Activated B cell treated with CpG ODN at 0.5 μM for 24 hours (primary cell): ENCODE measurements at regions not wholly inside any gene's neighbourhood (a gene's known extent, or its start where the extent isn't known, plus 50 kb on each side); places are given as distances from the start of the nearest gene placed in this dataset.
"Not testable (repeated sequence)": the region's sequence is repeated elsewhere in the genome, so short reads cannot be mapped to it uniquely, and the experiment has no call there.

ENCODE experiments used
- ATAC-seq: fragments of 200-7000 bp; cut with Tn5 transposase; one replicate; pipeline ENCODE4 v1.10.0; 2021; ENCODE audit warnings: low read depth, mild to moderate bottlenecking, moderate library complexity
- CTCF ChIA-PET: fragments of 350-600 bp; sonication (Branson Sonifier 250); formaldehyde crosslinking; loops from one replicate; lab custom pipeline; 2021; ENCODE audit warnings: antibody characterized with exemption; lab: Charles Lee
- POLR2A ChIA-PET: fragments of 350-600 bp; sonication (Branson Sonifier 250); formaldehyde crosslinking; loops from one replicate; lab custom pipeline; 2021; ENCODE audit warnings: antibody characterized with exemption; lab: Charles Lee
- DNase-seq: peaks from one replicate; pipeline ENCODE4 v3.0.0; 2022
- H3K27ac Mint-ChIP-seq: one replicate; pipeline ENCODE4 v1.8.0; 2020; ENCODE audit warnings: mixed read lengths
- H3K27me3 Mint-ChIP-seq: one replicate; pipeline ENCODE4 v1.8.0; 2021; ENCODE audit warnings: mixed read lengths
- H3K36me3 Mint-ChIP-seq: one replicate; pipeline ENCODE4 v1.8.0; 2021; ENCODE audit warnings: low read depth, mixed read lengths
- H3K4me1 Mint-ChIP-seq: one replicate; pipeline ENCODE4 v1.8.0; 2021; ENCODE audit warnings: mixed read lengths
- H3K4me3 Mint-ChIP-seq: one replicate; pipeline ENCODE4 v1.8.0; 2020; ENCODE audit warnings: mild to moderate bottlenecking, mixed read lengths
- H3K9me3 Mint-ChIP-seq: one replicate; pipeline ENCODE4 v1.8.0; 2020; ENCODE audit warnings: mixed read lengths
- CTCF ChIP-seq: fragments of 200-600 bp; IDR thresholded peaks from one replicate; pipeline ENCODE4 v1.8.0; 2022; ENCODE audit warnings: antibody characterized with exemption, mild to moderate bottlenecking
- intact Hi-C: fragments of 100-400 bp; cut with micrococcal nuclease; formaldehyde crosslinking; loops from one replicate; pipeline ENCODE4 v1.15.1; 2024

- DNase-seq (no peak), ATAC-seq (no peak)
- CTCF ChIA-PET = interaction anchor here (0.7 kb wide), 1 partner anchor 26 kb away, joined by 3 read pairs; no protein-coding TSS in a partner anchor
- TF ChIP-seq CTCF = no peak
- no peak overlapping the region for H3K27ac Mint-ChIP-seq
- H3K4me1 Mint-ChIP-seq = no peaks in the 10 kb centered on the region
- intact Hi-C loops = no loop called here
- H3K27me3 Mint-ChIP-seq = peaks cover 2% of the 10 kb centered on the region
- H3K36me3 Mint-ChIP-seq = peaks cover 4% of the 10 kb centered on the region
- no peak overlapping the region for H3K4me3 Mint-ChIP-seq
- peaks cover 11% of the 10 kb centered on the region for H3K9me3 Mint-ChIP-seq
- POLR2A ChIA-PET = no interaction called here
Measured at GRCh38 chr12:68984796-68985573, 52.0 kb upstream of the CPM start.

GRCh38 chr12:68997526-68997925 is 64.6 kb upstream of the CPM start:
- H3K4me1 Mint-ChIP-seq, POLR2A ChIA-PET, CTCF ChIA-PET, intact Hi-C loops, H3K4me3 Mint-ChIP-seq, DNase-seq, H3K36me3 Mint-ChIP-seq, ATAC-seq, H3K27ac Mint-ChIP-seq, H3K27me3 Mint-ChIP-seq: not testable (repeated sequence)
- H3K9me3 Mint-ChIP-seq = peaks cover 15% of the 10 kb centered on the region

- no peaks in the 10 kb centered on the region for H3K27me3 Mint-ChIP-seq
- no peaks in the 10 kb centered on the region for H3K4me1 Mint-ChIP-seq
- no peak overlapping the region for H3K27ac Mint-ChIP-seq
- peaks cover 15% of the 10 kb centered on the region for H3K9me3 Mint-ChIP-seq
- no peak overlapping the region for H3K4me3 Mint-ChIP-seq
- no peak for TF ChIP-seq CTCF
- H3K36me3 Mint-ChIP-seq = no peaks in the 10 kb centered on the region
- DNase-seq (no peak), ATAC-seq (no peak)
- ChIA-PET CTCF (no interaction called here), POLR2A (no interaction called here)
- intact Hi-C loops = no loop called here
Measured at GRCh38 chr12:68998041-68998440, 65.1 kb upstream of the CPM start.

GRCh38 chr12:69000074-69000473 is 67.1 kb upstream of the CPM start:
- intact Hi-C loops = no loop called here
- Mint-ChIP-seq H3K9me3 (peaks cover 15% of the 10 kb centered on the region), H3K4me1 (no peaks in the 10 kb centered on the region), H3K27ac (no peak overlapping the region), H3K4me3 (no peak overlapping the region), H3K36me3 (no peaks in the 10 kb centered on the region), H3K27me3 (no peaks in the 10 kb centered on the region)
- POLR2A ChIA-PET = no interaction called here
- TF ChIP-seq CTCF = no peak
- CTCF ChIA-PET = no interaction called here
- ATAC-seq = no peak
- DNase-seq = no peak

GRCh38 chr12:69000540-69001243 is 67.7 kb upstream of the CPM start:
- POLR2A ChIA-PET = no interaction called here
- ATAC-seq (no peak), DNase-seq (no peak)
- Mint-ChIP-seq H3K27me3 (no peaks in the 10 kb centered on the region), H3K4me3 (no peak overlapping the region), H3K9me3 (peaks cover 15% of the 10 kb centered on the region), H3K27ac (no peak overlapping the region), H3K36me3 (no peaks in the 10 kb centered on the region), H3K4me1 (no peaks in the 10 kb centered on the region)
- CTCF ChIA-PET = no interaction called here
- no peak for TF ChIP-seq CTCF
- intact Hi-C loops = no loop called here
